Fibroblast of lung (primary cell): ENCODE measurements at regions not wholly inside any gene's neighbourhood (a gene's known extent, or its start where the extent isn't known, plus 50 kb on each side); places are given as distances from the start of the nearest gene placed in this dataset.

Experiments used
- DNase-seq, 2 donors: peaks; one replicate each; pipeline versions ENCODE4 v3.0.0 to v3.0.0-alpha.2; 2010; ENCODE audit warnings: low read depth in 2 of 2
- H2AFZ ChIP-seq: 2 replicates; pipeline ENCODE4 v1.5.1; 2012; ENCODE audit warnings: low read length, control low read depth, inconsistent platforms
- H3K27ac ChIP-seq: 2 replicates; pipeline ENCODE4 v1.5.1; 2011; ENCODE audit warnings: low read length, control low read depth; ENCODE audit not compliant: insufficient read depth
- H3K27me3 ChIP-seq: 2 replicates; pipeline ENCODE4 v1.5.1; 2011; ENCODE audit warnings: mild to moderate bottlenecking, low read length; ENCODE audit not compliant: control insufficient read depth, insufficient read depth
- H3K36me3 ChIP-seq: 2 replicates; pipeline ENCODE4 v1.5.1; 2011; ENCODE audit warnings: low read length; ENCODE audit not compliant: control insufficient read depth, insufficient read depth
- H3K4me1 ChIP-seq: 2 replicates; pipeline ENCODE4 v1.5.1; 2011; ENCODE audit warnings: low read length; ENCODE audit not compliant: control insufficient read depth, insufficient read depth; ENCODE audit errors: extremely low read depth
- H3K4me2 ChIP-seq: 2 replicates; pipeline ENCODE4 v1.5.1; 2011; ENCODE audit warnings: low read length, control low read depth; ENCODE audit not compliant: insufficient read depth; ENCODE audit errors: extremely low read depth
- H3K4me3 ChIP-seq, 4 experiments: fragments of 200-600 bp in 1 of 4; sonication (generic) in 1 of 4; replicated peaks in 1 of 4; 2 replicates each; pipeline ENCODE4 v1.5.1; 2011 to 2016; ENCODE audit warnings: low read length in 4 of 4, low read depth in 3 of 4, mild to moderate bottlenecking in 3 of 4, control low read depth in 2 of 4, inconsistent platforms in 1 of 4, mixed read lengths in 1 of 4; ENCODE audit not compliant: insufficient read depth in 1 of 4; ENCODE audit errors: control extremely low read depth in 1 of 4
- H3K79me2 ChIP-seq: 2 replicates; pipeline ENCODE4 v1.5.1; 2012; ENCODE audit warnings: mild to moderate bottlenecking, low read length, inconsistent platforms; ENCODE audit not compliant: control insufficient read depth, insufficient read depth
- H3K9ac ChIP-seq: 2 replicates; pipeline ENCODE4 v1.5.1; 2011; ENCODE audit warnings: mild to moderate bottlenecking, low read length, control low read depth; ENCODE audit not compliant: insufficient read depth
- H3K9me3 ChIP-seq: 2 replicates; pipeline ENCODE4 v1.5.1; 2012; ENCODE audit warnings: low read depth, low read length; ENCODE audit not compliant: control insufficient read depth, insufficient read depth
- H4K20me1 ChIP-seq: 2 replicates; pipeline ENCODE4 v1.5.1; 2011; ENCODE audit warnings: low read length; ENCODE audit not compliant: control insufficient read depth, insufficient read depth; ENCODE audit errors: extremely low read depth
- EZH2 ChIP-seq: IDR thresholded peaks from 2 replicates; pipeline ENCODE4 v1.5.1; 2012; ENCODE audit warnings: low read length, control low read depth, mild to moderate bottlenecking; ENCODE audit errors: missing control alignments
- TF ChIP-seq, protein P1 (sequence below), 2 donors: IDR thresholded peaks in 1 of 2; conservative IDR thresholded peaks in 1 of 2; 1 replicate in 1 of 2; 2 replicates in 1 of 2; pipeline ENCODE4 v1.5.1; 2011 to 2012; ENCODE audit warnings: low read length in 2 of 2, control low read depth in 1 of 2, inconsistent platforms in 1 of 2, low read depth in 1 of 2, mild to moderate bottlenecking in 1 of 2

- Histone ChIP-seq H3K4me2 (no peak overlapping the region), H3K79me2 (no peaks in the 10 kb centered on the region), H3K4me3 (no peak overlapping the region), H2AFZ (no peak overlapping the region), H4K20me1 (no peaks in the 10 kb centered on the region), H3K4me1 (no peaks in the 10 kb centered on the region), H3K9me3 (no peaks in the 10 kb centered on the region), H3K36me3 (no peaks in the 10 kb centered on the region), H3K27ac (no peak overlapping the region), H3K27me3 (no peaks in the 10 kb centered on the region), H3K9ac (no peak overlapping the region)
- DNase-seq = no peak
- TF ChIP-seq EZH2 = no peak
- TF ChIP-seq, protein P1, sequence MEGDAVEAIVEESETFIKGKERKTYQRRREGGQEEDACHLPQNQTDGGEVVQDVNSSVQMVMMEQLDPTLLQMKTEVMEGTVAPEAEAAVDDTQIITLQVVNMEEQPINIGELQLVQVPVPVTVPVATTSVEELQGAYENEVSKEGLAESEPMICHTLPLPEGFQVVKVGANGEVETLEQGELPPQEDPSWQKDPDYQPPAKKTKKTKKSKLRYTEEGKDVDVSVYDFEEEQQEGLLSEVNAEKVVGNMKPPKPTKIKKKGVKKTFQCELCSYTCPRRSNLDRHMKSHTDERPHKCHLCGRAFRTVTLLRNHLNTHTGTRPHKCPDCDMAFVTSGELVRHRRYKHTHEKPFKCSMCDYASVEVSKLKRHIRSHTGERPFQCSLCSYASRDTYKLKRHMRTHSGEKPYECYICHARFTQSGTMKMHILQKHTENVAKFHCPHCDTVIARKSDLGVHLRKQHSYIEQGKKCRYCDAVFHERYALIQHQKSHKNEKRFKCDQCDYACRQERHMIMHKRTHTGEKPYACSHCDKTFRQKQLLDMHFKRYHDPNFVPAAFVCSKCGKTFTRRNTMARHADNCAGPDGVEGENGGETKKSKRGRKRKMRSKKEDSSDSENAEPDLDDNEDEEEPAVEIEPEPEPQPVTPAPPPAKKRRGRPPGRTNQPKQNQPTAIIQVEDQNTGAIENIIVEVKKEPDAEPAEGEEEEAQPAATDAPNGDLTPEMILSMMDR (conservative IDR thresholded peaks at IDR 0.05 in 1 of 2, IDR thresholded peaks at IDR 0.05 in 1 of 2; ENCODE audit: low read depth in 1 of 2, low read length in 2 of 2) = no peak
Observed at GRCh38 chr2:35688309-35688708, 667.3 kb upstream of the CRIM1 start.

- Histone ChIP-seq H4K20me1 (no peaks in the 10 kb centered on the region), H3K9ac (no peak overlapping the region), H3K4me3 (no peak overlapping the region), H3K27ac (no peak overlapping the region), H3K27me3 (no peaks in the 10 kb centered on the region), H3K36me3 (no peaks in the 10 kb centered on the region), H3K9me3 (no peaks in the 10 kb centered on the region), H3K79me2 (no peaks in the 10 kb centered on the region), H2AFZ (no peak overlapping the region), H3K4me2 (no peak overlapping the region), H3K4me1 (no peaks in the 10 kb centered on the region)
- DNase-seq = no peak
- TF ChIP-seq, protein P1 (conservative IDR thresholded peaks at IDR 0.05 in 1 of 2, IDR thresholded peaks at IDR 0.05 in 1 of 2; ENCODE audit: low read depth in 1 of 2, low read length in 2 of 2) = no peak
- TF ChIP-seq EZH2 = no peak
Observed at GRCh38 chr2:35651688-35652323, 703.8 kb upstream of the CRIM1 start.

- Histone ChIP-seq H3K4me3 (no peak overlapping the region), H3K79me2 (no peaks in the 10 kb centered on the region), H3K4me1 (no peaks in the 10 kb centered on the region), H3K4me2 (no peak overlapping the region), H3K27ac (no peak overlapping the region), H3K9ac (no peak overlapping the region), H3K27me3 (no peaks in the 10 kb centered on the region), H3K9me3 (no peaks in the 10 kb centered on the region), H2AFZ (no peak overlapping the region), H3K36me3 (no peaks in the 10 kb centered on the region), H4K20me1 (no peaks in the 10 kb centered on the region)
- DNase-seq = no peak
- TF ChIP-seq, protein P1 (conservative IDR thresholded peaks at IDR 0.05 in 1 of 2, IDR thresholded peaks at IDR 0.05 in 1 of 2; ENCODE audit: low read depth in 1 of 2, low read length in 2 of 2) = no peak
- no peak for TF ChIP-seq EZH2
Observed at GRCh38 chr2:35614640-35615039, 740.9 kb upstream of the CRIM1 start.
